ENCODE measurements at regions not wholly inside any gene's neighbourhood (a gene's known extent, or its start where the extent isn't known, plus 50 kb on each side); places are given as distances from the start of the nearest gene placed in this dataset.
"Not testable (repeated sequence)": the region's sequence is repeated elsewhere in the genome, so short reads cannot be mapped to it uniquely, and the experiment has no call there.

- no peak overlapping the region for H3K27ac ChIP-seq
- TF ChIP-seq, protein P1, sequence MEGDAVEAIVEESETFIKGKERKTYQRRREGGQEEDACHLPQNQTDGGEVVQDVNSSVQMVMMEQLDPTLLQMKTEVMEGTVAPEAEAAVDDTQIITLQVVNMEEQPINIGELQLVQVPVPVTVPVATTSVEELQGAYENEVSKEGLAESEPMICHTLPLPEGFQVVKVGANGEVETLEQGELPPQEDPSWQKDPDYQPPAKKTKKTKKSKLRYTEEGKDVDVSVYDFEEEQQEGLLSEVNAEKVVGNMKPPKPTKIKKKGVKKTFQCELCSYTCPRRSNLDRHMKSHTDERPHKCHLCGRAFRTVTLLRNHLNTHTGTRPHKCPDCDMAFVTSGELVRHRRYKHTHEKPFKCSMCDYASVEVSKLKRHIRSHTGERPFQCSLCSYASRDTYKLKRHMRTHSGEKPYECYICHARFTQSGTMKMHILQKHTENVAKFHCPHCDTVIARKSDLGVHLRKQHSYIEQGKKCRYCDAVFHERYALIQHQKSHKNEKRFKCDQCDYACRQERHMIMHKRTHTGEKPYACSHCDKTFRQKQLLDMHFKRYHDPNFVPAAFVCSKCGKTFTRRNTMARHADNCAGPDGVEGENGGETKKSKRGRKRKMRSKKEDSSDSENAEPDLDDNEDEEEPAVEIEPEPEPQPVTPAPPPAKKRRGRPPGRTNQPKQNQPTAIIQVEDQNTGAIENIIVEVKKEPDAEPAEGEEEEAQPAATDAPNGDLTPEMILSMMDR (conservative IDR thresholded peaks at IDR 0.05): no peak
Measured at GRCh38 chr10:4429571-4429970, 396.4 kb upstream of the AKR1E2 start.

GRCh38 chr10:4427532-4427931 lies 398.5 kb upstream of the AKR1E2 start:
- TF ChIP-seq, protein P1 (conservative IDR thresholded peaks at IDR 0.05): no peak
- H3K27ac ChIP-seq: no peak overlapping the region

GRCh38 chr10:4426866-4427265 lies 399.1 kb upstream of the AKR1E2 start:
- TF ChIP-seq, protein P1 (conservative IDR thresholded peaks at IDR 0.05): no peak
- H3K27ac ChIP-seq: no peak overlapping the region

DNA sequence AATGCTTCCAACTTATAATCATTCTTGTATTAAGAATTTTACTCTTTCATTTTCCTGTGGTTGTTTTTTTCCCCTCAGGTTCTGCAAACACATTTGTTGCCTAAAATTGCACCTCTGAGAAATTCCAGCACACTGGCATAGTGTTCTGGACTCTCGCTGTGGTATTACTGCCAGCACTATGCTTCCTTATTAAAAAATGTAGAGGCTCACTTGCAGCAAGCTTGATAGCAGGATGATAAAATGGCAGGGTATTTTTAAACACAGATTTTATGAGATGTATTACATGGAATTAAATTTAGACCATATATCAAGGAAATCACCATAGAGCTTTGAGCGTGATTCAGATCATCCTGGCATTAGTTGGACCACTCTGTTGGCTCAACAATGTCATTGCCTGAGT lies 416.7 kb upstream of the AKR1E2 start:
- H3K27ac ChIP-seq: no peak overlapping the region
- TF ChIP-seq, protein P1 (conservative IDR thresholded peaks at IDR 0.05): no peak

- H3K27ac ChIP-seq: no peak overlapping the region
- TF ChIP-seq, protein P1 (conservative IDR thresholded peaks at IDR 0.05): no peak
Measured at GRCh38 chr10:4407783-4408182, 418.2 kb upstream of the AKR1E2 start.

GRCh38 chr10:4405828-4406227 lies 420.2 kb upstream of the AKR1E2 start:
- no peak overlapping the region for H3K27ac ChIP-seq
- TF ChIP-seq, protein P1 (conservative IDR thresholded peaks at IDR 0.05): no peak

DNA sequence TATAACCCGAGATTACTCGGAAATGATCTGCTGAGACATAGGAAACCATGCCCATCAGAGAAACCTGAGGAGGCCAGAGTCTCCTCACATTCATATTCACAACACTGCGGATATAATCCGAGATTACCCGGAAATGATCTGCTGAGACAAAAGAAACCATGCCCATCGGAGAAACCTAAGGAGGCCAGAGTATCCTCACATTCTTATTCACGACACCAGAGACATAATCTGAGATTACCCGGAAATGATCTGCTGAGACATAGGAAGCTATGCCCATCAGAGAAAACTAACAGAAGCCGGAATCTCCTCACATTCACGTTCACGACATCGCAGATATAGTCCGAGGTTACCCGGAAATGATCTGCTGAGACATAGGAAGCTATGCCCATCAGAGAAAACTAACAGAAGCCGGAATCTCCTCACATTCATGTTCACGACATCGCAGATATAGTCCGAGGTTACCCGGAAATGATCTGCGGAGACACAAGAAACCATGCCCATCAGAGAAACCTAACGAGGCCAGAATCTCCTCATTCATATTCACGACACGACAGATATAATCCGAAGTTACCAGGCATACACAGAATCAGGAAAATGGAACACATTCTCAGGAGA lies 422.3 kb upstream of the AKR1E2 start:
- H3K27ac ChIP-seq: no peak overlapping the region
- TF ChIP-seq, protein P1 (conservative IDR thresholded peaks at IDR 0.05): no peak

DNA sequence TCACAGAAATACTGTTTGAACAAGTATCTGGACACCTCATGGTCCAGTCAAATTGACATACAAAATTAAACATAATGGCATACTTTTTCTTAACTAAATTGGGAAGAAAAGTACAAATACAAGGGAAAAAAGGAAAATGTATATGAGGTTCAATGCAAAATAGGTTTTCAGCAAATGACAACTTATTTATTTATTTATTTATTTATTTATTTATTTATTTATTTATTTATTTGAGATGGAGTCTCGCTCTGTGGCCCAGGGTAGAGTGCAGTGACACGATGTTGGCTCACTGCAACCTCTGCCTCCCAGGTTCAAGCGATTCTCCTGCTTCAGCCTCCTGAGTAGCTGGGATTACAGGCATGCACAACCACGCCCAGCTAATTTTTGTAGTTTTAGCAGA lies 424.9 kb upstream of the AKR1E2 start:
- H3K27ac ChIP-seq: not testable (repeated sequence)

Measured in VCaP (cell line).